ENCODE measurements at regions not wholly inside any gene's neighbourhood (a gene's known extent, or its start where the extent isn't known, plus 50 kb on each side); places are given as distances from the start of the nearest gene placed in this dataset.

- TF ChIP-seq ZNF140 (tag by site-specific recombination; IDR thresholded peaks at IDR 0.05) = no peak
- no peak for TF ChIP-seq ZBTB10 (tag by site-specific recombination; IDR thresholded peaks at IDR 0.05)
- no peak for TF ChIP-seq ZSCAN5A (tag by site-specific recombination; IDR thresholded peaks at IDR 0.05)
- no peak for TF ChIP-seq ATF2 (tag by site-specific recombination; IDR thresholded peaks at IDR 0.05; ENCODE audit: low read depth)
- TF ChIP-seq REST (tag by site-specific recombination; IDR thresholded peaks at IDR 0.05) = no peak
- TF ChIP-seq ZNF184 (tag by site-specific recombination; IDR thresholded peaks at IDR 0.05) = no peak
- no peak for TF ChIP-seq CTCF (tag by site-specific recombination; IDR thresholded peaks at IDR 0.05)
- TF ChIP-seq ZNF394 (tag by site-specific recombination; IDR thresholded peaks at IDR 0.05; ENCODE audit: borderline replicate concordance) = no peak
- TF ChIP-seq ZBTB21 (tag by site-specific recombination; IDR thresholded peaks at IDR 0.05) = no peak
- no peak for TF ChIP-seq KLF1 (tag by site-specific recombination; IDR thresholded peaks at IDR 0.05)
- TF ChIP-seq ZNF510 (tag by site-specific recombination; IDR thresholded peaks at IDR 0.05; ENCODE audit: insufficient replicate concordance) = no peak
- no peak for TF ChIP-seq ZBTB7A (tag by site-specific recombination; IDR thresholded peaks at IDR 0.05; ENCODE audit: low read depth)
- no peak for TF ChIP-seq ZFHX2 (tag by site-specific recombination; conservative IDR thresholded peaks at IDR 0.05)
- TF ChIP-seq YY1 (tag by site-specific recombination; IDR thresholded peaks at IDR 0.05) = no peak
These were observed 57.9 kb upstream of the EPC2 start for GRCh38 chr2:148586522-148587128.

Data from HEK293 (cell line).